Activated naive CD4-positive, alpha-beta T cell treated with anti-CD3 and anti-CD28 coated beads, Interleukin-2, amount 50 U/mL, for 16 hours (primary cell): ENCODE measurements at regions not wholly inside any gene's neighbourhood (a gene's known extent, or its start where the extent isn't known, plus 50 kb on each side); places are given as distances from the start of the nearest gene placed in this dataset.
"Not testable (repeated sequence)": the region's sequence is repeated elsewhere in the genome, so short reads cannot be mapped to it uniquely, and the experiment has no call there.

Source experiments
- DNase-seq: peaks from one replicate; pipeline ENCODE4 v3.0.0-alpha.2; 2020

DNA sequence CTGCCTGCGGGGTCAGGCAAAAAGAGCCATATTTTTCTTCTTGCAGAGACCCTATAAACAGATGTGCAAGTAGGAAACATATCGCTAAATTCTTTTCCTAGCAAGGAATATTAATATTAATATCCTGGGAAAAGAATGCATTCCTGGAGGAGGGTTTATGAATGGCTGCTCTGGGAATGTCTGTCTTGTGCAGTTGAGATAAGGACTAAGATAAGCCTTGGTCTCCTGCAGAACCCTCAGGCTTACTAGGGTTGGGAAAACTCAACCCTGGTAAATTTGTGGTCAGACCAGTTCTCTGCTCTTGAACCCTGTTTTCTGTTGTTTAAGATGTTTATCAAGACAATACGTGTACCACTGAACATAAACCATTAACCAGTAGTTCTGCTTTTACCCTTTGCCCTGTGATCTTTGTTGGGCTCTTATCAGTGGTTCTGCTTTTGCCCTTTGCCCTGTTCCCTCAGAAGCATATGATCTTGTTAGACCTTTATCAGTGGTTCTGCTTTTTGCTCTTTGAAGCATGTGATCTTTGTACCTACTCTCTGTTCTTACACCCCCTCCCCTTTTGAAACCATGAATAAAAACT, 1548.2 kb upstream of the FLRT2 start:
- not testable (repeated sequence) for DNase-seq

DNA sequence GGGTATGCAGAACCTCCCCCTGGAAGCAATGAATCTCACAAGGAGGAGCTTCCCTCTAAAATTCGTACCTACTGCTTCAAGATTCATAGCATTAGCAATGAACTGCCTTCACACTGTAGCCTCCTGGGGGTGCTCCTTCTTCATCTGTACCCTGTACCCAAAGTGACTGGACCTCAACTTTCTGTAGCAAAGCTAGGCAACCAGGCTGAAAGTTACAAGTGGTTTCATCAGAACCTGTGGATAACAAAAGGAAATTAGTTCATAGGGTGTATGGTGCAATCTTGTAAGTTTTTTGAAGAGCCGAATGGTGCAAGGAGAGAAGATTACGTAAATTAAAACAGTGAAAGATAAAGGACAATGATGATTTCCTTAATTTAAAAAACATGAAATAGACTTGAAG, 1541.7 kb upstream of the FLRT2 start:
- DNase-seq = no peak

DNA sequence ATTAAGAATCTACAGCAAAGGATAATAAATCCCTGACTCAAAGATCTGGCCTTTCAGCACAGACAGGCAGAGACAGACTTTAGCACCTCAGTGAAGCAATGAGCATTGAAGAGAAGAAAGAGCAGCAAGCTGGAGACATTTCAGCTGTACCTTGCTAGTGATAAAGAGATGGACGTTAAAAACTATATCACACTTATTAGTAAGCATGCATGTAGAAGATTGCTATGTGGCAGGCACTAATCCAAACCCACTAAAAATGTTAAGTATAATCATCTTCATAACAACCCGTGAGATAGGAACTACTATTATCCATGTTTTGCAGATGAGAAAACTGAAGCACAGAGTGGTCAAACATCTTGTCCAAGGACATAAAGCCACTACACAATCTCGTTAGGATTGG, 1538.3 kb upstream of the FLRT2 start:
- DNase-seq = no peak

DNA sequence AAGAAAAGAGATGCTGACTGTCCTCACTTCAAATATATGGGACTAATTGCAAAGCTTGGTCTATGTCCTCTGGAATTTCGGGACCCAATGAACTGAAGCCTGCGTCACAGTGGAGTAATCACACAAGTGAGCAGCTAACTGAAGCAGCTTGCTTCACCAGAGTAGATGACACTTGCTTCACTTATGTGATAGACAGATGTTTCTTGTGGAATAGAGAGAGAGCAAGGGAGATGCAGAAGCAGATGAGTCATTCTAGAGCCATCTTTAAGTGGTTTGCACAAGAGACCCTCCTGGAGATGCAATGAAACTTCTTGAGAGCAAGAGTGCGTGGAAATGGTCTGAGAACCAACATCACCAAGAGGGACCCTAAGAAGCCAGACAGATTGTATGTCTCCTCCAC, 1537.1 kb upstream of the FLRT2 start:
- DNase-seq = no peak

DNA sequence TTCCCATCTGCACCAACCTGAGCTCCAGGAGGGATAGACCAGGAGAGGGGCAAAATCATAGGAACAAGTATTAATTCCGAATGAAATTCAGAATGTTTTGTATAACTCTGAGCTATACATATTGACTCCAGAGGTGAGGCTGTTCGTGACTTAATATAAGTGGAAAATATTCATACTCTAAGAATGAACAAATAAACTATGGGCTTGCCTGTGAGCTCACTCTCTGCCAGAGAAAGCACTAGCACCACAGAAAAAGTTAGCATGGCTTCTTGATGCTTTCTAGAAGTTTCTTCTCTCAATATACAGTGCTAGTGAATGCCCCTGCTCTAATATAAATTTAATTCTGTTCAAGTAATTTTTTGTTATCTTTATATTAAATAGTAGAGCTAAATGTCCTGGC, 1536.4 kb upstream of the FLRT2 start:
- DNase-seq = no peak

DNA sequence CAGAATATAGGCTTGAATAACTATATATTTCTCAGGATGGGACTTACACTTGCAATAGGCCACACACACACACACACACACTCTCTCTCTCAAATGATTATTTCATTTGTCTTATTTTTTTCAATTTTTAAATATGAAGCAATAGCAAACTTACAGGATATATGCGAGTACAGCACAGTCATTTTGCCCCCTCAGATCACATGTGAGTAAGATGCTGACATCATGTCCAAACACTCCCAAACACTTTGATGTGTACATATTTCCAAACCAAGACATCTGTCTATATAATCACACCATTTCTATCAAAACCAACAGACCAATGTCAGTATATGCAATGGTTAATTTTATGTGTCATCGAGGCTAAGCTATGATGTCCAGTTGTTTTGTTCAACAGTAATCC, 1535.9 kb upstream of the FLRT2 start:
- no peak for DNase-seq

DNA sequence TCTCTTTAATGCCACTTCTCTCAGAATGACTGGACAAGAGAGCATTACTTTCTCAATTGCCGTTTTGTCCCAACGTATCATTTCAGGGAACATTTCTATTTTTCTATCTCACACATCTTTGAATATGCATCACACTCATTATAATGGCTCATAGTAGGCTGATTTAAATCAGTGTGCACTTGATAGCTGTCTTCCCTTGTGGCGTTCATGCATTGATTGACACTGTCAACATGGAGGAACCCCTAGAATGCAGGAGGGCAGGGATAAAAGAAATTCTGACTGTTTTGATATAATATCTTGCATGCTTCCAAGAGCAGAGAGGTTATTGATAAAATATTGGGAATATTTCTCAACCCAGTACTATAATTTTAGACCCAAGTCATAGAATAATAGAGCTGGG, 1528.9 kb upstream of the FLRT2 start:
- DNase-seq = no peak

DNA sequence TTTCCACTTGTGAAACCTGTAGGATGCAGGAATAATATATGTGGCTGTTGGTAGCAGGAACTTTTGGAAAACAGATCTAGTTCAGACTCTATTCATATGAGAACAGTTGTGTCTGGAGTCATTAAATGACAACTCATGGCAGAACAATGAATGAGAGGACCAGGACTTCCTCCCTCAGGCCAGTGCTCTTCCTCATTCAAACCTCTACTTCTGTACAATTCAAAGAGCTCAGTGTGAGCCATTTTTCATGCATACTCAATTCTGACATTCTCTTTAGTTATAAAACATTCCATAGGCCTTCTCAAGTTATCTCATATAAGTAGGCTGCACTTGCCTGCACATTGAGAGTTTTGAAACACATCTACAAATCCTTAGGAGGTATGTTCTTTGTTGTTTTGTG, 1526.6 kb upstream of the FLRT2 start:
- no peak for DNase-seq

DNA sequence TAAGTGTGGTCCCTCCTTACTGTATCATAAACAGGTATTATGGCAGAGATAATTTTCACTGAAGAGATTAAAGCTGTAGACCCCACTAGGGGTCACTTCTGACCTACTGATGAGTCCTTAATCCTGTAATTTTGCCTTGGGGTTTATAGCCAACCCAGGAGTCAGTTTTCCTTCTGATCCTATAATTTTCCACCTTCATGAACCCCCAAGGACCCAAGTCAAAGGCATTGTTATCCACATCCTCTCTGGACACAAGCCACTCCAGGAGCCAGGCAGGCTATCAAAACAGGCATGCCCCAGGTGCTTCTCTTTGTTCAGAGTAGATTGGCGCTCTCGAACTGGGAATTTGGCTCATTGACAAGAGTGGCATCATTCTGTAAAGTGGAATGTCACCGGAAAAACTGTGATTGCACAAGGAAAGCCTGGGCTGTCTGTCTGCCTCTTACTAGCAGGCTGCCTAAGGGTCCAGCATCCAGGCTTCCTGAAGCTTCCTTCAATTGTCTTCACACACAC, 1523.2 kb upstream of the FLRT2 start:
- DNase-seq = no peak

DNA sequence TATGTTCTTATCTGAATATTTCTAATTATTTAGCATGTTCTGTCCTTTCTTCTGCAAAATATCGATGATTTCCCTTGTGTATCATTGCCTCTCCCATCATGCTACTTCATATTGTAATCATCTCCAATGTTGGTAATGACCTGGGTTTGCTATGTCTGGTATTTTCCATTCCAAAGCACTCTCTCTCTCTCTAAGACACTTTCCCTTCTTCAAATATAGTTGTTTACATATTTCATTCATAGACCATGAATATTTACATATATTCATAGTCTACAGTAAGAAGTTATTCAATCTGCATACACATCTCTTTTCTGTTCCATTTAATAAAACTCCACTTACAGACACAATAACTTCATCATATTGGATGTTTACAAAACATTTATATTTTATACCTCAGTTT, 1516.5 kb upstream of the FLRT2 start:
- no peak for DNase-seq

DNA sequence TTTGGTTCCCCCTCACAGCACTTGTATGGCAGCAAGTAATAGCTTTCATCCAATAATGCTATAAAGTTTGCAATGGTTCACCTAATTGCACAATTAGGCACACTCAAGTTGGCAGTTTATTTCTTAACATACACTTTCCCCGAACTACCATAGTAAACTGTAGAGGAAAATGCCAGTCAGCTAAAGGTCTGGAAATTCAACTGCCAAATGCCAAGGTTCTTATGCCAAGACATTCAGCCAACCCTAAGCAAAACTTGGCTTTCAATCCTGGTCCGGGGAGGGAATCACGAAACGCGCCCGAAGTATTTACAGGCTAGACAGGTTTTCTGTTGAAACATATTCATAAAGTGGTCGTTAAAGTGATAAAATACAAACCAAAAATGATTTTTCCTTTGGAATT, 1512.4 kb upstream of the FLRT2 start:
- no peak for DNase-seq

DNA sequence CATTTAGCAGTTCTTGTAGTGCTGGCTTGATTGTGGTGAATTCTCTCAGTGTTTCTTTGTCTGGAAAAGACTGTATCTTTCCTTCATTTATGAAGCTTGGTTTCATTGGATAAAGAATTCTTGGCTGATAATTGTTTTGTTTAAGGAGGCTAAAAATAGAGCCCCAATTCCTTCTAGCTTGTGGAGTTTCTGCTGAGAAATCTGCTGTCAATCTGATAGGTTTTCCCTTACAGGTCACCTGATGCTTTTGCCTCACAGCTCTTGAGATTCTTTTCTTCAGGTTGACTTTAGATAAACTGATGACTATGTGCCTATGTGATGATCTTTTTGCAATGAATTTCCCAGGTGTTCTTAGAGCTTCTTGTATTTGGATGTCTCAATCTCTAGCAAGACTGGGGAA, 1508.5 kb upstream of the FLRT2 start:
- no peak for DNase-seq

DNA sequence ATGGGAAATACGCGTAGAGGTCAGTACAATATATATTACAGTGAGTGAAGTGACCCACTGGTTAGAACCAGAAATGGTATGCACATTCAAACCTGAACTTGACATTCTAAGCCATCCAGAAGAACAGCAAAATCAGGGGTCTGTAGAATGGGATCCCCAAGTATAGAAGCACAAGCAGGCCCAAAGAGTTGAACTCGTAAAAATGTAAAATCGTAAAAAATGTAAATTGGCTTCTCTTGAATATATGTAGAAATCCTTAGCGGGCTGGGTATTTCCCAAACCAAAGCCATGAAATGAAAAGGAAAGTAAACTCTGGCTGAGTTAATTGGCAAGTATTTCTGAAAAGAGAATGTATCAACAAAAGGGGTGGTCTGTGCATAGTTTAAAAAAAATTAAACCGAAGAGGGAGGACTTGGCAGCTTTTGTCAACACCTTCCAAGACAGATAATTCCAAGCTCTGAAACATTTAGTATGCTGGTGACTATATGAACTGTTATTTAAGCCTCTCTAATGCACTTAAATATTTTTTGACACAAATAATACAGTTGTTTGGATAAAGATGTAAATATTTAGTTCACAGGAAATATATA, 1505.6 kb upstream of the FLRT2 start:
- DNase-seq = no peak

DNA sequence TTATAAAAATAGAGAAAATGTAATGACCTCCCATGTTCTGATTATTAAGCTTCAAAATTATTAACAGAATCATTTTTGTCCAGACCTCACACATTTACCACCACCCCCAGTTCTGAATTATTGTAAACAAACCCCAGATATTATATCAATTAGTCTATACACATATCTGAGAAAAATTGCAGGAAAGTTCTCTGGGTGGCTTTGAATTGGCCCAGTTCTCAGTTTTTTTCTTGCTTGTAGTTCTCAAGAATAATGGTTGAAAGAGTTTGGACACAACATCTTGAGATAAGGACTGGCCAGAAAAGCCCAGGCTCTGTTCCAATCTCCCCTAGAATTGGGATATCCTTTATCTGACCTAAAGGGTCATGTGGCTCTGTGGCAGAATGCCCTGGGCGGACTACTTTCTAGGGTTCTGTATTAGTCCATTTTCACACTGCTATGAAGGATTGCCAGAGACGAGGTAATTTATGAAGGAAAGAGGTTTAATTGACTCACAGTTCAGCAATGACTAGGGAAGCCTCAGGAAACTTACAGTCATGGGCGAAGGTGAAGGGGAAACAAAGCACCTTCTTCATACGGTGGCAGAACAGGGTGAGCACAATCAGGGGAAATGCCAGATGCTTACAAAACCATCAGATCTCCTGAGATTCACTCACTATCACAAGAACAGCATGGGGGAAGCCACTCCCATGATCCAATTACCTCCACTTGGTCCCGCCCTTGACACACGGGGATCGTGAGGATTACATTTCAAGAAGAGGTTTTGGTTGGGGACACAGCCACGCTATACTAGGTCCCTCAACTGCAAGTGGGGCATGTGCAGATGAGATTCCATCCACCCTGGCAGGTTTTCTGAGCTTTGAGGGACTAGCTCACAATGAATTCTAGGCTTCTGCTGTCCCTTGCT, 1504.6 kb upstream of the FLRT2 start:
- no peak for DNase-seq

DNA sequence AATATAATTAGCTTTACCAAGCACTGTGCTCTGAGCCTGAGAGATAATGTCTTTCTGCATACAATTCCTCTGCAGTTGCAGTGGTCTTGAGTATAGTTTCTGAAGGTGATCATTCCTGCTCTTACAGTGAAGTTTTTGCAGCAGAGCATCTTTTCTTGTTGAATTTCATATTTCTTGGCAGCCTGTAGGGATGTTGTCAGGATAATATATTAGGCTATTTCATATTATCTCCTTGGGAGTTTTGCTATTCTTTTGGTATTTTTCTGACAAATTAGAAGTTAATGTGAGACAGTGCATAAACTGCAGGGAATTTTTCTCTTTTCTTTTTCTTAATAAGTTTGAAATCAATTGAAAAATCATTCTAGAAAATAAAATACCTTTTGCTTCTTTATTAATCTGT, 1502.6 kb upstream of the FLRT2 start:
- no peak for DNase-seq

DNA sequence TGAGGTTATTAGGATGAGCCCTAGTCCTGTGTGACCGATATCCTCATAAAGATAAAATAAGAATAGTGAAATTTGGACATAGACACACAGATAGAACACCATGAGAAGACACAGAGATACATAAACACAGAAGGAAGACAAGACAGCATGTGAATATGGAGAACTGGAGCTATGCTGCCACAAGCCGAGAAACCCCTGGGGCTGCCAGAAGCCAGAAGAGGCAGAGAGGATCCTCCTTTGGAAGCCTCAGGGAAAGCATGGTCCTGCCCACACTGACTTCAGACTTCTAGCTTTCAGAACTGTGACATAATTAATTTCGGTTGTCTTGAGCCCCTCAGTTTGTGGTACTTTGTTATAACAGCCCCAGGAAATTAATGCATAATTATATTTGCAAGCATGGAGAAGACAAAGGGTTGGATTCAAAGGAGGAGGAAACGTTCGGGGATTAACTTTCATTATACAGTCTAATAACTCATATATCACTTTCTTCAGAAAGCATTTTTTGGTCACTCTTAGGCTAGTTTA, 1501.8 kb upstream of the FLRT2 start:
- DNase-seq = no peak

DNA sequence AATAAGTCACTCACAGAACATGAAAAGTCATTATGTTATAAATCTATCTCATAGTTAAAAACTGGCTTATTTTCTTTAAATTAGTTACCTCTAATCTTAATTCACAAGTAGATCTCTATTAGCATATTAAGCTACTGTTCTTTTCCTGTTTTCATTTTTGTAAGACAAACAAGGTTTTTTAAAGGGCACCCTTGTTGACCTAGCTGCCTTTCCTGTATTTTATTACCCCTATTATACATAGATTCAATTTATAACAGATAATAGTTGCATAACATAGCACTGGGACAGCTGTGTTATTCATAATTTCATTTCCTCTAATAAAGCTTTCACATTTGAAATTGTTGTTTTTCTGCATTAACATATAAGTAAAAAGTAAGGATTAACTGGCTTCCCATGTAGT, 1500.7 kb upstream of the FLRT2 start:
- DNase-seq = no peak

DNA sequence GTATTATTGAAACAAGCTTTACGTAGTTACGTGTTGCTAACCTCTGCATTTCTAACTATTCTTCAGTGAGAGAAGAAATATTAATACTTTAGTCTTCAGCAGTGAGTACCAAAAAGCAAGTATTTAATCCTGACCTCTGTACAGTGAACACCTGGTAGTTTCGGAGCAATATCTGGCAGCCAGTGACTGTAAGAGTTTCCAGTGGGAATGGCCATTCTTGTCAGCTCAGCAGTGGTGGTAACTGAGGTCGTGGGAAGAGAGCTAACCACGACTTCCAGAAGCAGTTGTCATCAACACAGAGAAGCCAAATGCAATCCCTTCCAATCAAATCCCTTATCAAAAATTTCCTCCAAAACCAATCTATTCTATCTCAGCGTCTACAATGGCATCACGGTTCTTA, 1500.2 kb upstream of the FLRT2 start:
- no peak for DNase-seq

DNA sequence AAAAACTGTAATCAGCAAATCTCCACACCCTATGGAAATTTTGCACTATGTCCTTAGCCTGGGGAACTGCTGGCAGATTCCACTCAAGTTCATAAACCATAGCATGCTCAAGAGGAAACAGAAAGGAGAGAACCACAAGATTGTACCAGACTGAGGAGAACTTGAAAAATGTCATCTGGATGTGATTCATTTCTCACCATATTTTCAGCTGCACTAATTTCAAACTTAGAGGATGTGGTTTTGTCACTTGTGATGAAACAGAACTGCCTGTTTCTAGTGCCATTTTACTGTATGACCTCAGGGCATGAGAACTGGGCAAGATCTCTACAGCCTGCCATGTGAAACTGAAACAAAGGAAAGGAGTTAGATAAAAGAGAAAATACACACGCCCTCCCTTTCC, 1493.1 kb upstream of the FLRT2 start:
- DNase-seq = no peak

DNA sequence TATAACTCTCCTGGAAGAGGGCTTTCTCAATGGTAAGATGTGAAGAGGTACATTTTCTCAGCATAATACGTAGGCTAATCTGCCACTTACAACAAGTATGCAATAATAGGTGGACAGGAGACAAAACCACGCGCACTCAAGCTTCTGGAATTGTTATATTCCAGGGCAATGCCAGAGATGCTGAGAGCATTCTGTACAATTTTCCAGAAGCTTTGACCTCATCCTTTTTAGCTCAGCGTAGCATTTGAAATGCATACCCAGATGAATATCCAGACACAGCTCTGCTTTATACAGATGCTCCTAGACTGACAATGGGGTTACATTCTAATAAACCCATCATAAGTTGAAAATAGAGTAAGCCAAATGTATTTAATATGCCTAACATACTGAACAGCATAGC, 1492.4 kb upstream of the FLRT2 start:
- no peak for DNase-seq

DNA sequence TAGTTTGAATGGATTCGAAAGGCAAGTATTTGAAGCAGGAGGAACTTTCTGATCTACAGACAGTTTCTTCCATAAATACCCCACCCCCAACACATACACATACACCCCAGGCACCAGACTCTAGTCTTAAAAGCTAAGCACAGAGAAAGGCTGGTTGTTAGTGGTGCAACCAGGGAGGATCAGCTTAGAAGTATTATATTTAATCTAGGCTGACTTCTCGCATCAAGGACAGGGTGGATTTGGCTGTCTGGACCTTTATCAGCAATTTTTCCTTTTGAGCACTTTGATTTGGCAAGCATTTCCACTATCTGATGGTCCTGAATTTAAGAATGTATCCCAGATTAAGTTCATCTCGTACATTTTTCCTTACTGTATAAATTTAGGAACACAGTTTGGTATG, 1489.8 kb upstream of the FLRT2 start:
- no peak for DNase-seq

DNA sequence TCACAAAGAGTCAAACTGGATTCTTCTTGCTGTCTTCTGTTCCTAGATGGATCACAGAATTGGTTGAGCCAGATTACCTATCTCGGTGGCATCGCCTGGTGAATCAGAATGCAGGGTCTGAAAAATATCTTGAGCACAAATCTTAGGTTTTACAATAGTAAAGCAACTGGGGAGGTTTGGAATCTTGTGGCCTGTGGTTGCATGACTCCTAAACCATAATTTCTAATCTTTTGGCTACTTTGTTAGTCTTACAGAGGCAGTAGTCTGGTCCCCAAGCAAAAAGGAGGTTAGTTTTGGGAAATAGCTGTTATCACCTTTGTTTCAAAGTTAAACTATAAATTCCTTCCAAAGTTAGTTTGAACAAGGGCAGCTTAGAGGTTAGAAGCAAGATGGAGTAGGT, 1488.5 kb upstream of the FLRT2 start:
- DNase-seq = no peak

DNA sequence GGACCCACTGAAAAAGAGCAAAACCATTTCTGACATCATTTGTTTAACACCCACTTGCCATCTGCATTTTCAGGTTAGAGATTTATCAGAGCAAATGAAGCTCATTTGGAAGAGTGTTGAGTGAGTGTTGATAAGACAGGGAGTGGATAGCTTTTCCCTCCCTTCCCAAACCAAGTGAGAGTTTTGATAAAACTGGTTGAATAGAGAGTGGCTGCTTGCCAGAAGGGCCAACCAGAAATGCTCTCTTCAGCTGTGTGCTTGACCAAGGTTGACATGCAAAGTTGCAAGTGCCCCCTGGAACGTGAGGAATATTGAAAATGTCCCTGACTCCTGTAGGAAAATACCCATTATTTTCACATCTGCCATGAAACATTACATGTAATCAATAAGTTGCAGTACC, 1487.0 kb upstream of the FLRT2 start:
- no peak for DNase-seq
